Astrocyte (in vitro differentiated cells and primary cell): ENCODE measurements at regions not wholly inside any gene's neighbourhood (a gene's known extent, or its start where the extent isn't known, plus 50 kb on each side); places are given as distances from the start of the nearest gene placed in this dataset.

Experiments
- EZH2 ChIP-seq: IDR thresholded peaks from 2 replicates; pipeline ENCODE4 v1.6.1; 2012; ENCODE audit warnings: mild to moderate bottlenecking, low read length, inconsistent platforms; ENCODE audit not compliant: insufficient read depth
- TF ChIP-seq, protein P1 (sequence below): IDR thresholded peaks from 2 replicates; pipeline ENCODE4 v1.5.1; 2011; ENCODE audit warnings: low read depth, mild to moderate bottlenecking, inconsistent platforms, low read length, moderate library complexity; ENCODE audit not compliant: insufficient read depth

DNA sequence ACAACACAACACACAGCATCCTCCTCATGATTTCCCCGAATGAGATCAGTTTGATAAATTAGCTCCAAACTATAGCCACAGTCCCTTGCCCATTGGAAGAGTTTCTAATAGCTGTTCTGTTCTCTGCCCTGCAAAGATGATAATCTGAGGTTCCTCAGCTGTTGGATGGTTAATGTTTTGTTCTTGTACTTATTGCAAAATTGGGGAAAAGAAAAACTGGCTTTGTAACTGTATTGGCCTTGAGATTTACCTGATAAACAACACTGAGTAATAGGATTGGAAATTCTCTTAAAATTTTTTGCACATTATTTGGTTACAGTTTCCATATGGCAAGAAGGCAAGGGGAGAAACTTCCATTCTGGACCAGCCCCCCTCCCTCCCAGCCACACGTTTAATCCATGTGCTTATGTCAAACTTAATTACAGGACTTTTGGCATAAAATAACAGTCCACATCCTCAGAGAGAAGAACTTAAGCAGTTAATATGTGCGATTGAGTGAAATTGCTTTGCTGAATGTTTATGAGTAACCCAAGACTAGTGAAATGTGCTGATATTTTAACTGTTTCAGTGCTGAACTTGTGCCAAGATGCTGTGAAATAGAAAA is 119.1 kb upstream of the ZFHX3 start:
- TF ChIP-seq, protein P1, sequence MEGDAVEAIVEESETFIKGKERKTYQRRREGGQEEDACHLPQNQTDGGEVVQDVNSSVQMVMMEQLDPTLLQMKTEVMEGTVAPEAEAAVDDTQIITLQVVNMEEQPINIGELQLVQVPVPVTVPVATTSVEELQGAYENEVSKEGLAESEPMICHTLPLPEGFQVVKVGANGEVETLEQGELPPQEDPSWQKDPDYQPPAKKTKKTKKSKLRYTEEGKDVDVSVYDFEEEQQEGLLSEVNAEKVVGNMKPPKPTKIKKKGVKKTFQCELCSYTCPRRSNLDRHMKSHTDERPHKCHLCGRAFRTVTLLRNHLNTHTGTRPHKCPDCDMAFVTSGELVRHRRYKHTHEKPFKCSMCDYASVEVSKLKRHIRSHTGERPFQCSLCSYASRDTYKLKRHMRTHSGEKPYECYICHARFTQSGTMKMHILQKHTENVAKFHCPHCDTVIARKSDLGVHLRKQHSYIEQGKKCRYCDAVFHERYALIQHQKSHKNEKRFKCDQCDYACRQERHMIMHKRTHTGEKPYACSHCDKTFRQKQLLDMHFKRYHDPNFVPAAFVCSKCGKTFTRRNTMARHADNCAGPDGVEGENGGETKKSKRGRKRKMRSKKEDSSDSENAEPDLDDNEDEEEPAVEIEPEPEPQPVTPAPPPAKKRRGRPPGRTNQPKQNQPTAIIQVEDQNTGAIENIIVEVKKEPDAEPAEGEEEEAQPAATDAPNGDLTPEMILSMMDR, result no peak
- no peak for TF ChIP-seq EZH2
